ENCODE measurements at regions not wholly inside any gene's neighbourhood (a gene's known extent, or its start where the extent isn't known, plus 50 kb on each side); places are given as distances from the start of the nearest gene placed in this dataset.

GRCh38 chr5:4116834-4117233 is 521.2 kb downstream of the IRX1 start:
- TF ChIP-seq, protein P1, sequence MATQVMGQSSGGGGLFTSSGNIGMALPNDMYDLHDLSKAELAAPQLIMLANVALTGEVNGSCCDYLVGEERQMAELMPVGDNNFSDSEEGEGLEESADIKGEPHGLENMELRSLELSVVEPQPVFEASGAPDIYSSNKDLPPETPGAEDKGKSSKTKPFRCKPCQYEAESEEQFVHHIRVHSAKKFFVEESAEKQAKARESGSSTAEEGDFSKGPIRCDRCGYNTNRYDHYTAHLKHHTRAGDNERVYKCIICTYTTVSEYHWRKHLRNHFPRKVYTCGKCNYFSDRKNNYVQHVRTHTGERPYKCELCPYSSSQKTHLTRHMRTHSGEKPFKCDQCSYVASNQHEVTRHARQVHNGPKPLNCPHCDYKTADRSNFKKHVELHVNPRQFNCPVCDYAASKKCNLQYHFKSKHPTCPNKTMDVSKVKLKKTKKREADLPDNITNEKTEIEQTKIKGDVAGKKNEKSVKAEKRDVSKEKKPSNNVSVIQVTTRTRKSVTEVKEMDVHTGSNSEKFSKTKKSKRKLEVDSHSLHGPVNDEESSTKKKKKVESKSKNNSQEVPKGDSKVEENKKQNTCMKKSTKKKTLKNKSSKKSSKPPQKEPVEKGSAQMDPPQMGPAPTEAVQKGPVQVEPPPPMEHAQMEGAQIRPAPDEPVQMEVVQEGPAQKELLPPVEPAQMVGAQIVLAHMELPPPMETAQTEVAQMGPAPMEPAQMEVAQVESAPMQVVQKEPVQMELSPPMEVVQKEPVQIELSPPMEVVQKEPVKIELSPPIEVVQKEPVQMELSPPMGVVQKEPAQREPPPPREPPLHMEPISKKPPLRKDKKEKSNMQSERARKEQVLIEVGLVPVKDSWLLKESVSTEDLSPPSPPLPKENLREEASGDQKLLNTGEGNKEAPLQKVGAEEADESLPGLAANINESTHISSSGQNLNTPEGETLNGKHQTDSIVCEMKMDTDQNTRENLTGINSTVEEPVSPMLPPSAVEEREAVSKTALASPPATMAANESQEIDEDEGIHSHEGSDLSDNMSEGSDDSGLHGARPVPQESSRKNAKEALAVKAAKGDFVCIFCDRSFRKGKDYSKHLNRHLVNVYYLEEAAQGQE (IDR thresholded peaks at IDR 0.05; ENCODE audit: low read depth), result no peak
- TF ChIP-seq TAF1 (IDR thresholded peaks at IDR 0.05; ENCODE audit: low read depth), result no peak

Data from Ishikawa (cell line).